ENCODE measurements at regions not wholly inside any gene's neighbourhood (a gene's known extent, or its start where the extent isn't known, plus 50 kb on each side); places are given as distances from the start of the nearest gene placed in this dataset.

GRCh38 chr3:132161608-132162007 lies 126.8 kb upstream of the CPNE4 start:
- Histone ChIP-seq H3K9ac (ENCODE audit: control insufficient read depth, extremely low read depth, insufficient read depth, low read length) (no peak overlapping the region), H3K9me3 (ENCODE audit: control insufficient read depth, low read depth, low read length) (no peaks in the 10 kb centered on the region), H3K4me3 (ENCODE audit: control insufficient read depth in 2 of 3, extremely low read depth in 1 of 3, insufficient read depth in 2 of 3, low read depth in 1 of 3, low read length in 3 of 3) (no peak overlapping the region), H3K27me3 (ENCODE audit: control insufficient read depth, extremely low read depth, insufficient read depth, low read length) (no peaks in the 10 kb centered on the region), H3K36me3 (ENCODE audit: control insufficient read depth in 2 of 2, extremely low read depth in 1 of 2, insufficient read depth in 2 of 2, low read length in 2 of 2) (no peaks in the 10 kb centered on the region), H3K9me1 (ENCODE audit: control insufficient read depth, extremely low read depth, insufficient read depth, low read length) (no peaks in the 10 kb centered on the region), H3K79me2 (ENCODE audit: control insufficient read depth, insufficient read depth, low read length) (no peaks in the 10 kb centered on the region), H3K27ac (ENCODE audit: control insufficient read depth, insufficient read depth, low read length) (no peak overlapping the region), H2AFZ (ENCODE audit: control insufficient read depth, low read length) (no peak overlapping the region), H3K4me1 (ENCODE audit: control insufficient read depth, extremely low read depth, insufficient read depth, low read length) (no peaks in the 10 kb centered on the region), H4K20me1 (ENCODE audit: control insufficient read depth, extremely low read depth, insufficient read depth, low read length) (no peaks in the 10 kb centered on the region), H3K4me2 (ENCODE audit: control insufficient read depth, extremely low read depth, insufficient read depth, low read depth, low read length) (no peak overlapping the region)
- dilution Hi-C loops (cut with MboI; ENCODE audit: extremely low pct_ligation_motif_present, low sequenced_read_pairs), result no loop called here
- DNase-seq (ENCODE audit: low read depth, low spot score) (no peak), FAIRE-seq (no peak)
- TF ChIP-seq EZH2 (IDR thresholded peaks at IDR 0.05; ENCODE audit: low read length), result no peak

DNA sequence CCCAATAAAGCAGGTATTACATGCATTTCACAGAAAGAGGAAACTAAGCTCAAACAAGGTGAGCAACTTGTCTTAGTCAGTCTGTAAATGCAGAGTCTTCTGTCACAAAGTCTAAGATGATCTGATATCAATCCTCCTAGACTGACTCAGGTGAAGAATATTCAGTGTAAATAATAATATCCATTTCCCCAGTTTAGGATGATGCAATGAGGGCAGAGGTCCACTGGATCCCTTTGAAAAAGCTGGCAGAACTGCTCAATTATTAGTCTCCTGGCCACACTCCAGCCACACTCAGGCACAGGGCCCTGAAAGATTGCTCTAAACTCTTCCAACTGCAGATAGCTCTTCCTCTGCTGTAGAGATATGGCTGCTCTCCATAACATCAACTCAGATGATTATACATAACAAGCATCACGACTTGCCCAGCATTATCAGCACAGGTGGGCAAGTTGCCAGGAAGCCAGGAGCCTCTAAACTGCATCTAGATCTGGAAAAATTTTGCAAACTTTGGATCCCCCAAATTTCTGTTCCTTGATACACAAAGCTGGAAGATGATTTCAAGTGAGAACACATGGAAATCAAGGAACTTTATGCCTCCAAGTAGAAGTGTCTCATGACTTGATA lies 129.8 kb upstream of the CPNE4 start:
- H4K20me1 ChIP-seq (ENCODE audit: control insufficient read depth, extremely low read depth, insufficient read depth, low read length), result no peaks in the 10 kb centered on the region
- H3K9ac ChIP-seq (ENCODE audit: control insufficient read depth, extremely low read depth, insufficient read depth, low read length), result no peak overlapping the region
- H3K79me2 ChIP-seq (ENCODE audit: control insufficient read depth, insufficient read depth, low read length), result no peaks in the 10 kb centered on the region
- DNase-seq (ENCODE audit: low read depth, low spot score) (no peak), FAIRE-seq (no peak)
- H3K4me1 ChIP-seq (ENCODE audit: control insufficient read depth, extremely low read depth, insufficient read depth, low read length), result no peaks in the 10 kb centered on the region
- no peaks in the 10 kb centered on the region for H3K9me1 ChIP-seq (ENCODE audit: control insufficient read depth, extremely low read depth, insufficient read depth, low read length)
- H3K9me3 ChIP-seq (ENCODE audit: control insufficient read depth, low read depth, low read length), result no peaks in the 10 kb centered on the region
- no peaks in the 10 kb centered on the region for H3K36me3 ChIP-seq (ENCODE audit: control insufficient read depth in 2 of 2, extremely low read depth in 1 of 2, insufficient read depth in 2 of 2, low read length in 2 of 2)
- no peaks in the 10 kb centered on the region for H3K27me3 ChIP-seq (ENCODE audit: control insufficient read depth, extremely low read depth, insufficient read depth, low read length)
- dilution Hi-C loops (cut with MboI; ENCODE audit: extremely low pct_ligation_motif_present, low sequenced_read_pairs), result no loop called here
- H3K27ac ChIP-seq (ENCODE audit: control insufficient read depth, insufficient read depth, low read length), result no peak overlapping the region
- no peak overlapping the region for H3K4me3 ChIP-seq (ENCODE audit: control insufficient read depth in 2 of 3, extremely low read depth in 1 of 3, insufficient read depth in 2 of 3, low read depth in 1 of 3, low read length in 3 of 3)
- no peak overlapping the region for H2AFZ ChIP-seq (ENCODE audit: control insufficient read depth, low read length)
- TF ChIP-seq, protein P1, sequence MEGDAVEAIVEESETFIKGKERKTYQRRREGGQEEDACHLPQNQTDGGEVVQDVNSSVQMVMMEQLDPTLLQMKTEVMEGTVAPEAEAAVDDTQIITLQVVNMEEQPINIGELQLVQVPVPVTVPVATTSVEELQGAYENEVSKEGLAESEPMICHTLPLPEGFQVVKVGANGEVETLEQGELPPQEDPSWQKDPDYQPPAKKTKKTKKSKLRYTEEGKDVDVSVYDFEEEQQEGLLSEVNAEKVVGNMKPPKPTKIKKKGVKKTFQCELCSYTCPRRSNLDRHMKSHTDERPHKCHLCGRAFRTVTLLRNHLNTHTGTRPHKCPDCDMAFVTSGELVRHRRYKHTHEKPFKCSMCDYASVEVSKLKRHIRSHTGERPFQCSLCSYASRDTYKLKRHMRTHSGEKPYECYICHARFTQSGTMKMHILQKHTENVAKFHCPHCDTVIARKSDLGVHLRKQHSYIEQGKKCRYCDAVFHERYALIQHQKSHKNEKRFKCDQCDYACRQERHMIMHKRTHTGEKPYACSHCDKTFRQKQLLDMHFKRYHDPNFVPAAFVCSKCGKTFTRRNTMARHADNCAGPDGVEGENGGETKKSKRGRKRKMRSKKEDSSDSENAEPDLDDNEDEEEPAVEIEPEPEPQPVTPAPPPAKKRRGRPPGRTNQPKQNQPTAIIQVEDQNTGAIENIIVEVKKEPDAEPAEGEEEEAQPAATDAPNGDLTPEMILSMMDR (optimal IDR thresholded peaks at IDR 0.05 in 1 of 3, IDR thresholded peaks at IDR 0.05 in 1 of 3, conservative IDR thresholded peaks at IDR 0.05 in 1 of 3; ENCODE audit: extremely low read depth in 1 of 3, insufficient read depth in 2 of 3, low read length in 3 of 3), result no peak
- TF ChIP-seq EZH2 (IDR thresholded peaks at IDR 0.05; ENCODE audit: low read length), result no peak
- no peak overlapping the region for H3K4me2 ChIP-seq (ENCODE audit: control insufficient read depth, extremely low read depth, insufficient read depth, low read depth, low read length)

- Histone ChIP-seq H3K4me1 (ENCODE audit: control insufficient read depth, extremely low read depth, insufficient read depth, low read length) (no peaks in the 10 kb centered on the region), H3K4me2 (ENCODE audit: control insufficient read depth, extremely low read depth, insufficient read depth, low read depth, low read length) (no peak overlapping the region), H3K9me3 (ENCODE audit: control insufficient read depth, low read depth, low read length) (no peaks in the 10 kb centered on the region), H3K4me3 (ENCODE audit: control insufficient read depth in 2 of 3, extremely low read depth in 1 of 3, insufficient read depth in 2 of 3, low read depth in 1 of 3, low read length in 3 of 3) (no peak overlapping the region), H2AFZ (ENCODE audit: control insufficient read depth, low read length) (no peak overlapping the region), H4K20me1 (ENCODE audit: control insufficient read depth, extremely low read depth, insufficient read depth, low read length) (no peaks in the 10 kb centered on the region), H3K9me1 (ENCODE audit: control insufficient read depth, extremely low read depth, insufficient read depth, low read length) (no peaks in the 10 kb centered on the region), H3K27me3 (ENCODE audit: control insufficient read depth, extremely low read depth, insufficient read depth, low read length) (no peaks in the 10 kb centered on the region), H3K79me2 (ENCODE audit: control insufficient read depth, insufficient read depth, low read length) (no peaks in the 10 kb centered on the region), H3K36me3 (ENCODE audit: control insufficient read depth in 2 of 2, extremely low read depth in 1 of 2, insufficient read depth in 2 of 2, low read length in 2 of 2) (no peaks in the 10 kb centered on the region), H3K27ac (ENCODE audit: control insufficient read depth, insufficient read depth, low read length) (no peak overlapping the region), H3K9ac (ENCODE audit: control insufficient read depth, extremely low read depth, insufficient read depth, low read length) (no peak overlapping the region)
- no peak for TF ChIP-seq EZH2 (IDR thresholded peaks at IDR 0.05; ENCODE audit: low read length)
- TF ChIP-seq, protein P1 (optimal IDR thresholded peaks at IDR 0.05 in 1 of 3, IDR thresholded peaks at IDR 0.05 in 1 of 3, conservative IDR thresholded peaks at IDR 0.05 in 1 of 3; ENCODE audit: extremely low read depth in 1 of 3, insufficient read depth in 2 of 3, low read length in 3 of 3), result no peak
- FAIRE-seq, result no peak
- no peak for DNase-seq (ENCODE audit: low read depth, low spot score)
- dilution Hi-C loops (cut with MboI; ENCODE audit: extremely low pct_ligation_motif_present, low sequenced_read_pairs), result no loop called here
Measured at GRCh38 chr3:132167870-132168269, 133.1 kb upstream of the CPNE4 start.

Measured in keratinocyte (primary cell).